Neural cell (in vitro differentiated cells): ENCODE measurements at regions not wholly inside any gene's neighbourhood (a gene's known extent, or its start where the extent isn't known, plus 50 kb on each side); places are given as distances from the start of the nearest gene placed in this dataset.

Experiments used
- RAD21 ChIP-seq: fragments of 450-650 bp; conservative IDR thresholded peaks from 2 replicates; pipeline ENCODE4 v1.6.1; 2014; ENCODE audit warnings: antibody characterized with exemption, mild to moderate bottlenecking, moderate library complexity
- TAF1 ChIP-seq: IDR thresholded peaks from 2 replicates; pipeline ENCODE4 v1.6.1; 2012; ENCODE audit warnings: low read depth
- TF ChIP-seq, protein P1 (sequence below): fragments of 450-650 bp; IDR thresholded peaks from 2 replicates; pipeline ENCODE4 v1.5.1; 2014; ENCODE audit warnings: antibody characterized with exemption, mild to moderate bottlenecking, moderate library complexity; ENCODE audit not compliant: poor library complexity, severe bottlenecking

DNA sequence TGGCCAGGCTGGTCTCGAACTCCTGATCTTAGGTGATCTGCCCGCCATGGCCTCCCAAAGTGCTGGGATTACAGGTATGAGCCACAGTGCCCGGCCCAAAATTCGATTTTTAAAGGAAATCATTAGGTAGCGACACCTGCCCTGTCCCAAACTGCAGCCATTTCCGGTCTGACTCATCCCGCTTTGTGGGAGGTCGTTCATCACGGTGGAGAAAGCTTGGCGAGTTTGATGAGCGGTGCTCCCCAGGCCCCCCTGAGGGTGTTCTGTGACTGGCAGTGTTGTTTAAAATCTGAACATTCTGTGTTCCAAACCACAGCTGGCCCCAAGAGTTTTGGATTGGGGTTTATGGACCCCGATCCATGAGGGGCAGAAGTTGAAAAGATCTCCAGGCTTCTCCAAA is 53.0 kb upstream of the GLI2 start:
- TF ChIP-seq, protein P1, sequence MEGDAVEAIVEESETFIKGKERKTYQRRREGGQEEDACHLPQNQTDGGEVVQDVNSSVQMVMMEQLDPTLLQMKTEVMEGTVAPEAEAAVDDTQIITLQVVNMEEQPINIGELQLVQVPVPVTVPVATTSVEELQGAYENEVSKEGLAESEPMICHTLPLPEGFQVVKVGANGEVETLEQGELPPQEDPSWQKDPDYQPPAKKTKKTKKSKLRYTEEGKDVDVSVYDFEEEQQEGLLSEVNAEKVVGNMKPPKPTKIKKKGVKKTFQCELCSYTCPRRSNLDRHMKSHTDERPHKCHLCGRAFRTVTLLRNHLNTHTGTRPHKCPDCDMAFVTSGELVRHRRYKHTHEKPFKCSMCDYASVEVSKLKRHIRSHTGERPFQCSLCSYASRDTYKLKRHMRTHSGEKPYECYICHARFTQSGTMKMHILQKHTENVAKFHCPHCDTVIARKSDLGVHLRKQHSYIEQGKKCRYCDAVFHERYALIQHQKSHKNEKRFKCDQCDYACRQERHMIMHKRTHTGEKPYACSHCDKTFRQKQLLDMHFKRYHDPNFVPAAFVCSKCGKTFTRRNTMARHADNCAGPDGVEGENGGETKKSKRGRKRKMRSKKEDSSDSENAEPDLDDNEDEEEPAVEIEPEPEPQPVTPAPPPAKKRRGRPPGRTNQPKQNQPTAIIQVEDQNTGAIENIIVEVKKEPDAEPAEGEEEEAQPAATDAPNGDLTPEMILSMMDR = no peak
- TF ChIP-seq RAD21 (no peak), TAF1 (no peak)
